ENCODE measurements at regions not wholly inside any gene's neighbourhood (a gene's known extent, or its start where the extent isn't known, plus 50 kb on each side); places are given as distances from the start of the nearest gene placed in this dataset.

- DNase-seq: no peak
- intact Hi-C loops (cut with DNase I): no loop called here
Measured at GRCh38 chr6:139479433-139480222, 105.2 kb upstream of the CITED2 start.

GRCh38 chr6:139475646-139476045, 101.2 kb upstream of the CITED2 start:
- intact Hi-C loops (cut with DNase I): no loop called here
- no peak for DNase-seq

GRCh38 chr6:139475241-139475640, 100.8 kb upstream of the CITED2 start:
- intact Hi-C loops (cut with DNase I): no loop called here
- DNase-seq: no peak

- peak in 4 of 42 donors; percentile 4 to 16 (median 8) for DNase-seq
- intact Hi-C loops (cut with DNase I): no loop called here
Measured at GRCh38 chr6:139474145-139475108, 100.0 kb upstream of the CITED2 start.

GRCh38 chr6:139473731-139474130, 99.3 kb upstream of the CITED2 start:
- intact Hi-C loops (cut with DNase I): no loop called here
- no peak for DNase-seq

GRCh38 chr6:139473231-139473701, 98.8 kb upstream of the CITED2 start:
- peak in 4 of 42 donors; percentile 5 to 38 (median 21) for DNase-seq
- intact Hi-C loops (cut with DNase I): no loop called here

GRCh38 chr6:139472351-139473015, 98.0 kb upstream of the CITED2 start:
- intact Hi-C loops (cut with DNase I): no loop called here

GRCh38 chr6:139470997-139471396, 96.5 kb upstream of the CITED2 start:
- intact Hi-C loops (cut with DNase I): no loop called here
- DNase-seq: no peak

More at GRCh38 chr6:139472351-139473015, 98.0 kb upstream of the CITED2 start:
- DNase-seq: no peak

- intact Hi-C loops (cut with DNase I): no loop called here
- no peak for DNase-seq
Measured at GRCh38 chr6:139468178-139468819, 93.9 kb upstream of the CITED2 start.

- no peak for DNase-seq
- intact Hi-C loops (cut with DNase I): no loop called here
Measured at GRCh38 chr6:139457476-139457875, 83.0 kb upstream of the CITED2 start.

GRCh38 chr6:139452148-139452876, 77.9 kb upstream of the CITED2 start:
- intact Hi-C loops (cut with DNase I): no loop called here
- no peak for DNase-seq

- no peak for DNase-seq
- intact Hi-C loops (cut with DNase I): no loop called here
Measured at GRCh38 chr6:139449611-139450000, 75.2 kb upstream of the CITED2 start.

- no peak for DNase-seq
- intact Hi-C loops (cut with DNase I): no loop called here
Measured at GRCh38 chr6:139448998-139449610, 74.7 kb upstream of the CITED2 start.

- DNase-seq: no peak
- intact Hi-C loops (cut with DNase I): no loop called here
Measured at GRCh38 chr6:139448051-139448649, 73.7 kb upstream of the CITED2 start.

GRCh38 chr6:139447656-139447975, 73.2 kb upstream of the CITED2 start:
- no peak for DNase-seq
- intact Hi-C loops (cut with DNase I): no loop called here

GRCh38 chr6:139446768-139447655, 72.6 kb upstream of the CITED2 start:
- no peak for DNase-seq
- intact Hi-C loops (cut with DNase I): no loop called here

Measured in head of caudate nucleus (tissue), 42 donors.